SK-N-SH (cell line): ENCODE measurements at regions not wholly inside any gene's neighbourhood (a gene's known extent, or its start where the extent isn't known, plus 50 kb on each side); places are given as distances from the start of the nearest gene placed in this dataset.
A peak's percentile ranks its signal among the peaks of the same experiment; 100 is the strongest.

Experiments used
- CTCF ChIA-PET: fragments of 300-600, 350-600 bp; formaldehyde crosslinking; extraction: SDS; loops from one replicate; lab custom pipeline; 2021; lab: Yijun Ruan, JAX
- POLR2A ChIA-PET: fragments of 350-600 bp; sonication (Branson Sonifier 250); formaldehyde crosslinking; extraction: SDS; loops from one replicate; lab custom pipeline; 2020; ENCODE audit warnings: antibody characterized with exemption, inconsistent platforms; lab: Yijun Ruan, JAX
- DNase-seq: peaks from one replicate; pipeline ENCODE4 v3.0.0; 2012
- H2AFZ ChIP-seq: fragments of 200-600 bp; sonication (generic); 2 replicates; pipeline ENCODE4 v1.8.1; 2016; ENCODE audit warnings: antibody characterized with exemption, mild to moderate bottlenecking, low read depth
- H3F3A ChIP-seq: fragments of 200-600 bp; sonication (generic); replicated peaks from 2 replicates; pipeline ENCODE3; 2016; ENCODE audit warnings: antibody characterized with exemption, mild to moderate bottlenecking; ENCODE audit not compliant: insufficient read depth
- H3K27ac ChIP-seq, 2 experiments: fragments of 200-500 bp in 1 of 2; fragments of 200-600 bp in 1 of 2; sonication (Bioruptor generic) in 1 of 2; sonication (generic), shearing (Covaris generic) in 1 of 2; 2 replicates each; pipeline versions ENCODE4 v1.5.1 to v1.6.1; 2014 to 2016; ENCODE audit warnings: low read depth in 2 of 2, inconsistent platforms in 1 of 2, low read length in 1 of 2, mild to moderate bottlenecking in 1 of 2, mixed read lengths in 1 of 2
- H3K27me3 ChIP-seq: fragments of 200-600 bp; sonication (generic), shearing (Covaris generic); 2 replicates; pipeline ENCODE4 v1.6.1; 2016; ENCODE audit warnings: mixed run types; ENCODE audit not compliant: insufficient read depth
- H3K36me3 ChIP-seq, 2 experiments: fragments of 200-500 bp in 1 of 2; fragments of 200-600 bp in 1 of 2; sonication (Bioruptor generic) in 1 of 2; sonication (generic) in 1 of 2; replicated peaks in 1 of 2; 2 replicates each; pipeline versions ENCODE3 to v1.5.1; 2014 to 2016; ENCODE audit warnings: low read length in 1 of 2, mild to moderate bottlenecking in 1 of 2; ENCODE audit not compliant: insufficient read depth in 2 of 2, control insufficient read depth in 1 of 2
- H3K4me1 ChIP-seq, 2 experiments: fragments of 200-500 bp in 1 of 2; fragments of 200-600 bp in 1 of 2; sonication (Bioruptor generic) in 1 of 2; sonication (generic), shearing (Covaris generic) in 1 of 2; 2 replicates each; pipeline versions ENCODE4 v1.5.1 to v1.6.1; 2014 to 2016; ENCODE audit warnings: low read depth in 1 of 2, low read length in 1 of 2, mixed run types in 1 of 2; ENCODE audit not compliant: insufficient read depth in 2 of 2, control insufficient read depth in 1 of 2
- H3K4me2 ChIP-seq: fragments of 200-600 bp; sonication (generic), shearing (Covaris generic); 2 replicates; pipeline ENCODE4 v1.6.1; 2017; ENCODE audit warnings: mixed run types
- H3K4me3 ChIP-seq, 2 experiments: fragments of 200-500 bp in 1 of 2; fragments of 200-600 bp in 1 of 2; sonication (Bioruptor generic) in 1 of 2; sonication (generic), shearing (Covaris generic) in 1 of 2; 2 replicates each; pipeline versions ENCODE4 v1.5.1 to v1.8.1; 2014 to 2016; ENCODE audit warnings: low read depth in 2 of 2, inconsistent platforms in 1 of 2, low read length in 1 of 2, mild to moderate bottlenecking in 1 of 2, mixed read lengths in 1 of 2, moderate library complexity in 1 of 2
- H3K79me2 ChIP-seq: fragments of 200-600 bp; sonication (generic); 2 replicates; pipeline ENCODE4 v1.8.1; 2017; ENCODE audit warnings: mild to moderate bottlenecking; ENCODE audit not compliant: insufficient read depth
- H3K9ac ChIP-seq: fragments of 200-600 bp; sonication (generic); 2 replicates; pipeline ENCODE4 v1.6.1; 2017; ENCODE audit warnings: mixed run types
- H3K9me2 ChIP-seq: fragments of 200-600 bp; sonication (generic); 2 replicates; pipeline ENCODE4 v1.6.1; 2017; ENCODE audit warnings: mixed run types
- H3K9me3 ChIP-seq: fragments of 200-600 bp; sonication (generic); 2 replicates; pipeline ENCODE4 v1.6.1; 2017; ENCODE audit warnings: mixed run types, mild to moderate bottlenecking, moderate library complexity
- H4K20me1 ChIP-seq: fragments of 200-600 bp; sonication (generic); 2 replicates; pipeline ENCODE4 v1.6.1; 2017; ENCODE audit warnings: mild to moderate bottlenecking, mixed run types; ENCODE audit not compliant: insufficient read depth
- CHD2 ChIP-seq: fragments of 150-350 bp; IDR thresholded peaks from 2 replicates; pipeline ENCODE4 v1.6.1; 2018; ENCODE audit warnings: low read length; ENCODE audit not compliant: partially characterized antibody
- EP300 ChIP-seq, 2 experiments: IDR thresholded peaks; 2 replicates each; pipeline versions ENCODE4 v1.4.0 to v1.6.1; 2012; ENCODE audit warnings: borderline replicate concordance in 1 of 2, low read depth in 1 of 2, low read length in 1 of 2
- FOXJ3 ChIP-seq: sonication (generic); formaldehyde crosslinking; IDR thresholded peaks from 2 replicates; pipeline ENCODE4 v1.5.1; 2020; ENCODE audit warnings: mild to moderate bottlenecking, missing genetic modification reagents
- FOXM1 ChIP-seq: IDR thresholded peaks from 2 replicates; pipeline ENCODE4 v1.4.0; 2012; ENCODE audit warnings: low read depth, mild to moderate bottlenecking
- GABPA ChIP-seq: IDR thresholded peaks from 2 replicates; pipeline ENCODE4 v1.4.0; 2012; ENCODE audit warnings: low read depth, mild to moderate bottlenecking
- GATA2 ChIP-seq: sonication (generic); formaldehyde crosslinking; IDR thresholded peaks from 2 replicates; pipeline ENCODE4 v1.5.0; 2020; ENCODE audit warnings: mild to moderate bottlenecking, missing genetic modification reagents
- IRF3 ChIP-seq: fragments of 150-350 bp; IDR thresholded peaks from 2 replicates; pipeline ENCODE4 v1.6.1; 2016; ENCODE audit warnings: mild to moderate bottlenecking, low read depth, low read length
- MXI1 ChIP-seq: IDR thresholded peaks from 2 replicates; pipeline ENCODE4 v1.6.1; 2012; ENCODE audit warnings: mild to moderate bottlenecking, low read depth, low read length, improper control_type of control experiment
- POLR2AphosphoS5 ChIP-seq: IDR thresholded peaks from 2 replicates; pipeline ENCODE4 v1.6.1; 2012; ENCODE audit warnings: low read depth, low read length
- RAD21 ChIP-seq: IDR thresholded peaks from 2 replicates; pipeline ENCODE4 v1.6.1; 2012; ENCODE audit warnings: mild to moderate bottlenecking, low read length
- RCOR1 ChIP-seq: fragments of 150-350 bp; IDR thresholded peaks from 2 replicates; pipeline ENCODE4 v1.6.1; 2017; ENCODE audit warnings: antibody characterized with exemption, low read length
- SIN3A ChIP-seq: IDR thresholded peaks from 2 replicates; pipeline ENCODE4 v1.6.1; 2012; ENCODE audit warnings: low read depth, mild to moderate bottlenecking, low read length, moderate library complexity, borderline replicate concordance
- SMC3 ChIP-seq: IDR thresholded peaks from 2 replicates; pipeline ENCODE4 v1.6.1; 2012; ENCODE audit warnings: low read depth, low read length, improper control_type of control experiment
- TAF1 ChIP-seq: IDR thresholded peaks from 2 replicates; pipeline ENCODE4 v1.6.1; 2012; ENCODE audit warnings: low read depth, mild to moderate bottlenecking, low read length, moderate library complexity, borderline replicate concordance
- TCF12 ChIP-seq: IDR thresholded peaks from 2 replicates; pipeline ENCODE4 v1.4.0; 2012
- YY1 ChIP-seq: IDR thresholded peaks from 2 replicates; pipeline ENCODE4 v1.4.0; 2012; ENCODE audit warnings: low read depth, mild to moderate bottlenecking
- WGBS: methylation state at CpG from one replicate; pipeline ENCODE4 v1.1.6; 2017; ENCODE audit warnings: low lambda C conversion rate; 5-methylcytosine and 5-hydroxymethylcytosine counted together
- TF ChIP-seq, protein P1 (sequence below): IDR thresholded peaks from 2 replicates; pipeline ENCODE4; 2012
- TF ChIP-seq, protein P2 (sequence below): IDR thresholded peaks from 2 replicates; pipeline ENCODE4 v1.4.0; 2012; ENCODE audit warnings: low read depth, borderline replicate concordance

DNA sequence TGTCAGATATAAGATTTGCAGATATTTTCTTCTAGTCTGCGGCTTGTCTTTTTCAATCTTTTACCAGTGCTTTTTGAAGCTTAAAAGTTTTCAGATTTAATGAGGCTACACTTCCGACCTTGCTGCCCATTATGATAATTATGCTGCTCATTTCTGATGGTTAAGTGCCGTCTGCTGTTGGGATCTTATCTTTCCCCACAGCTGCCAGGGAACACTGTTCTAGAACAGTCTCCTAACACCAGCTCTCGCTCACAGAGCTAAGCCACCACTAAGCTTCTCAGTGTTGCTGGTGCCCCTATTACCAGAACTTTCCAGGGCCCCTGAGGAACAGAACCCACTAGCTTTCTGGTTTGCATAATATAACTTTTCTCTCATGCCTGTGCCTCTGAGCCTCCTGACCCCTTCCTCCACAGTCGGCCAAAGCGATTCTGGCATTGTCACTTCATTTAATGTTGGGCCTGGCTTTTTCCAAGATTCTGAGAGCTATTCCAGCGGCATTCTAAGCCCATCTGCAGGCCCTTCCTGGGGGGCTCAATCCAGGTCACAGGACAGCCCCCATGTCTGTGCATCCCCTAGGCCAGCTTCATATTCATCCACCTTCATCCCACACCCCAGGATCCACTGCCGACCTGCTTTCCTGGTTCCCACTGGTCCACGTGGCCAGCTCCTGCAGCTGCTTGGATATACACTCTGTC, 237.0 kb downstream of the PTPRU start:
- DNase-seq: peak; percentile 53
- ChIA-PET POLR2A (interaction anchor here (1.2 to 2.1 kb wide), 8 partner anchors 10 to 236 kb away, joined by 3 to 9 read pairs (median 3); no protein-coding TSS in a partner anchor), CTCF (interaction anchor here (0.7 to 3.8 kb wide), 16 partner anchors 22 to 907 kb away, joined by 3 to 19 read pairs (median 4); no protein-coding TSS in a partner anchor)

More for the DNA sequence above, 237.0 kb downstream of the PTPRU start:
- Histone ChIP-seq H3K27ac (peak overlapping the region in 1 of 2 experiments; percentile 100; a peak in 3 of 4 replicates), H3F3A (no peaks in the 10 kb centered on the region), H3K9ac (no peak overlapping the region), H3K4me3 (no peak overlapping the region), H3K4me2 (no peak overlapping the region)
- WGBS: 10% methylated on average over 9 of the region's 9 CpGs
- TF ChIP-seq FOXM1 (no peak), POLR2AphosphoS5 (no peak), FOXJ3 (peak; percentile 74), EP300 (IDR thresholded peaks at IDR 0.05; ENCODE audit: borderline replicate concordance in 1 of 2, low read depth in 1 of 2, low read length in 1 of 2) (peak in 1 of 2 experiments; percentile 95; a peak in 2 of 4 replicates), YY1 (no peak), IRF3 (no peak), RCOR1 (peak; percentile 79), SIN3A (no peak), TCF12 (0 out of 2 replicates have a peak, but pooled peaks have one; percentile 6), TAF1 (no peak), CHD2 (peak; percentile 73), MXI1 (no peak), RAD21 (peak; percentile 43), GATA2 (CRISPR knock-in tag) (peak; percentile 91), GABPA (no peak), SMC3 (no peak)
- TF ChIP-seq, protein P1, sequence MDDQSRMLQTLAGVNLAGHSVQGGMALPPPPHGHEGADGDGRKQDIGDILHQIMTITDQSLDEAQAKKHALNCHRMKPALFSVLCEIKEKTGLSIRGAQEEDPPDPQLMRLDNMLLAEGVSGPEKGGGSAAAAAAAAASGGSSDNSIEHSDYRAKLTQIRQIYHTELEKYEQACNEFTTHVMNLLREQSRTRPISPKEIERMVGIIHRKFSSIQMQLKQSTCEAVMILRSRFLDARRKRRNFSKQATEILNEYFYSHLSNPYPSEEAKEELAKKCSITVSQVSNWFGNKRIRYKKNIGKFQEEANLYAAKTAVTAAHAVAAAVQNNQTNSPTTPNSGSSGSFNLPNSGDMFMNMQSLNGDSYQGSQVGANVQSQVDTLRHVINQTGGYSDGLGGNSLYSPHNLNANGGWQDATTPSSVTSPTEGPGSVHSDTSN: no peak
- TF ChIP-seq, protein P2, sequence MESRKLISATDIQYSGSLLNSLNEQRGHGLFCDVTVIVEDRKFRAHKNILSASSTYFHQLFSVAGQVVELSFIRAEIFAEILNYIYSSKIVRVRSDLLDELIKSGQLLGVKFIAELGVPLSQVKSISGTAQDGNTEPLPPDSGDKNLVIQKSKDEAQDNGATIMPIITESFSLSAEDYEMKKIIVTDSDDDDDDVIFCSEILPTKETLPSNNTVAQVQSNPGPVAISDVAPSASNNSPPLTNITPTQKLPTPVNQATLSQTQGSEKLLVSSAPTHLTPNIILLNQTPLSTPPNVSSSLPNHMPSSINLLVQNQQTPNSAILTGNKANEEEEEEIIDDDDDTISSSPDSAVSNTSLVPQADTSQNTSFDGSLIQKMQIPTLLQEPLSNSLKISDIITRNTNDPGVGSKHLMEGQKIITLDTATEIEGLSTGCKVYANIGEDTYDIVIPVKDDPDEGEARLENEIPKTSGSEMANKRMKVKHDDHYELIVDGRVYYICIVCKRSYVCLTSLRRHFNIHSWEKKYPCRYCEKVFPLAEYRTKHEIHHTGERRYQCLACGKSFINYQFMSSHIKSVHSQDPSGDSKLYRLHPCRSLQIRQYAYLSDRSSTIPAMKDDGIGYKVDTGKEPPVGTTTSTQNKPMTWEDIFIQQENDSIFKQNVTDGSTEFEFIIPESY: no peak
- TF ChIP-seq, all 33 proteins: peak for 7
- H4K20me1 ChIP-seq: no peaks in the 10 kb centered on the region
- no peaks in the 10 kb centered on the region for H3K36me3 ChIP-seq
- H3K4me1 ChIP-seq: peaks cover 0 to 76% of the 10 kb centered on the region in 2 experiments; a peak in 2 of 4 replicates
- no peak overlapping the region for H2AFZ ChIP-seq
- H3K27me3 ChIP-seq: no peaks in the 10 kb centered on the region; the same call in 1 of the 2 replicates
- H3K9me3 ChIP-seq: no peaks in the 10 kb centered on the region
- H3K9me2 ChIP-seq: no peaks in the 10 kb centered on the region
- H3K79me2 ChIP-seq: no peaks in the 10 kb centered on the region
